IPS DF 4.7 (cell line): ENCODE measurements at regions not wholly inside any gene's neighbourhood (a gene's known extent, or its start where the extent isn't known, plus 50 kb on each side); places are given as distances from the start of the nearest gene placed in this dataset.

ENCODE experiments used
- DNase-seq: peaks from one replicate; pipeline ENCODE4 v3.0.0-alpha.2; 2013; ENCODE audit warnings: low spot score; ENCODE audit errors: extremely low read depth

DNA sequence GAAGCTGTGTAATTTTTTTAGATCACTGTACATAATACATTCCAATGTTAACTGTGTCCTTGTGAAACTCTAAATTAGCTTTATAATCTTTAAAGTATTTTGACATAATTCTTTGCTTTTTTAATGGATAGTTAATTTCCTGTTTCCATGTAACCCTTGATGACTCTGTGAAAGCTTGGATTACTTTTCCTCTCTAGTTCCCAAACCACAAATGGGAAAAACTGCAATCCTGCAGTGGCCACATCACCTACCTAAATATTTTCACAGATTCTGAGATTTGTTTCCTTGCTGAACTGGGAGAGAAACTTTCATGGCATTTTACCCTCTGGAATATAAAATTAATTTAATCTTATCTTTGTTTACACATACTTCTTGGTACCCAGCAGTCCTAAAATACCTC lies 161.6 kb upstream of the CCDC68 start:
- DNase-seq, result no peak

DNA sequence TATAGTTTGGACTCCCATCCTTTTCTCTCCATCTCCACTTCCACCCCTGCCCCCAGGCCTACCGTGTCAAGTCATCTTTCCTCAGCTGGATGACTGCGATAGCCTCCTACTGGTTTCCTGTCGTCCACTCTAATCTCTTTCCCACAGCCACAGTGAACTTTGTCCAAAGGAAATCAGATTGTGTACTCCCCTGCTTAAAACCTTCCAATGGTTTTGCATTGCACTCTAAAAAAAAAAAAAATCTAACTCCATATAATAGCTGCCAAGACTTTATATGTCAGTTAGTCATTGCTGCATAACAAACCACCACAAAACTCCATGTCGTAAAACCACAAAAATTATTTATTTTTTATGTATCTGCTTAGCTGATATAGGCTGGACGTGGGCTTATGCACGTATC lies 160.2 kb upstream of the CCDC68 start:
- DNase-seq, result no peak

DNA sequence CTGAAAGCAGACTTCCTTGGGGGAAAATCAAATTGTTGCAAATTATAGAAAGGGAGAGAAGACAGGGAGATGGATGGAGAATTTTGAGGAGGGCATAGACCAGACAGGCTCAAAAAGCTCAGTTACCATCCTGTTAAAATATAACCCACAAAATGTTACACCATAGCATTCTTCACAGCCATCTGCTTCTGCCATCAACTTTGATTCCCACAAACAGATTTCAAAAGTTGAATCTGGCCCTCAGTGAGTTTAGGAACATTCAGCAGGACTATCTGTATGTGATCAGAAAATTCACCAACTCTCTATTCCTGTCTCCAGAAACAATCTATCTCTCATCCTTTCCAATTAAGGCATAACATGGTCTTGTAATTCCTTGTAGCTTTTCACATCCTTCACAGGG lies 159.8 kb upstream of the CCDC68 start:
- no peak for DNase-seq

DNA sequence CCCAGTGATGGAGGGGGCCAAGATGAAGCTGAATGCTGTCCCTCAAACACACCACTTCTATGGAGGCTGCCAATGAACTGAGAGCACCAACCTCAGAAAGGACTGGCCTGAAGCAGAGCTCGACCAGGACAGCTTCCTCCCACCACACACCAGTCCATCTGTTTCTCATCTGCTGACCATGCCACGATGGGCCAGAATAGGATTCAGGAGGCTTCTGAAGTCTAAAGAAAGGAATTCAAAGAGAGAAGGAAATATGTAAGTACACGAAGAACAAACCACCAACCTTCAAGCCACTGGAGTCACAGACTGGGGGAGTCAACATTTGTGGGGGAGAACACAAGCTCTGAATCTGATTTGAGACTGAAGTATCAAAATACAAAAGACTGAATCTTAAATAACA lies 157.6 kb upstream of the CCDC68 start:
- DNase-seq, result no peak

DNA sequence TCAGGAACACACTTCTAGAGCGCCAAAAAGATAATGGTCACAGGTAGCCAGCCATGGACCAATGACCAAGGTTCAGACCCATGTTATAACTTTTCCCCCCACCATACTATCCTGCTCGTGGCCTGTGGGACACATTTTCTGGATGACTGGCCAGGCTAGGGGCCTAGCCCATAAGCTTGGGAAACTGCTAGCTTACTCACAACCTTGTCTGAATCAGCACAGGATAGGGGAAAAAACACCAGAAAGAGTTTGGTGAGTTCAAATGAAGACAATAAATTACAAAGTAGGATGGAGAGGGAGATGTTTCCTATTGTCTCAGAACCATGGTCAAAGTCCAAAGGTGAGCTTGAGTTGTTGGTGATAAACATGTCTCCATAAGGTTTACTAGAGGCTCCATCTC lies 156.3 kb upstream of the CCDC68 start:
- DNase-seq, result no peak

DNA sequence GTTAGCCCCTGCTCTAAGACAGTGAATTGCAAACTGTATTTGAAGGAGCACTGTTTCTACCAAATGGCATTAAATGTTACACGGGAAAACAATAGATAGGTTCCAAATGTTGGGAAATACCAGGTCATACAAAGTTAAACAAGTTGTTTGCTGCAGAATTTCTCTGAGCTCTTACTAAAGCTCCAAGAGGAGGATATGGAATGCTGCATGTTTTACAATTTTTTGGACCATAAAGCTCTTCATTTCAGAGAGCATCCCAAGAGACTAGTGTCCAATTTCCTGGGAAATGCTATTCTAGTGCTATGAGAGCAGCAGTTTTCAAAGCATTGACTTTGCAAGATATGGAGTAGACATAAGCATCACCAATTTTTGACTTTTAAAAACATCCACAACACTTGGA lies 155.6 kb upstream of the CCDC68 start:
- DNase-seq, result no peak

DNA sequence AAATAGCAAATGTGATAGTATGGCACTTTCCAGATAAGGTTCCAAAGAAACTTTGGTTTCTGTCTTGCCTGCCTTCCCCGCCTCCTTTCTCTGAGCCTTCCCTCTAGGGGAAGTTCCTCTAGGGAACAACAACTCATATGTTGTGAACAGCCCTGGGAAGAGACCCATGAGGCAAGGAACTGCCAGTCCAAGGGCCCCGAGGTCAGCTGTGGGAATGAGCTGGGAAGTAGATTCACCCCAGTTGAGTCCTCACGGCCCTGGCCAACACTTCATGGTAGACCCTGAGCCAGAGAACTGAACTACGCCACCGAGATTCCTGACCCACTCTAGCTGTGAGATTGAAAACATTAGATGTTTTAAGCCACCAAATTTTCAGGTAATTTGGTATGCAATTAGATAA lies 154.5 kb upstream of the CCDC68 start:
- DNase-seq, result no peak

DNA sequence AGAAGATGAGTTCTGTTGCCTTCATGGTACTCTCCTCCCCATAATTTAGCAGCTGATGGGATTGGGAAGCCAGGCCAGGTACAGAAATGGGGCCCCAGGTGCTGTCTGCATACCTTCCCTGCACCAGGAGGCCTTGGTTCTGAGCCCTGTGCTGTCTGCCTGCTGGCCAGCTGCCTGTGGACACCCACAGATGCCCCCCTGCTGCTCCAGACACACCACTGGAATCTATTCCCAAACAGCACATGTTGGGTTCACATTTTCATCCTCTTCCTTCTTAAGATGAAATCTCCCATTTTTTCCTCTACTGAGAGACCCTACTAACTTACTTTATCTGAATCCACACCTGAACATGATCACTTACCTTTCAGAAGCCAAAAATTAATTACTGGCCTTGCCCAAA lies 152.0 kb upstream of the CCDC68 start:
- no peak for DNase-seq

DNA sequence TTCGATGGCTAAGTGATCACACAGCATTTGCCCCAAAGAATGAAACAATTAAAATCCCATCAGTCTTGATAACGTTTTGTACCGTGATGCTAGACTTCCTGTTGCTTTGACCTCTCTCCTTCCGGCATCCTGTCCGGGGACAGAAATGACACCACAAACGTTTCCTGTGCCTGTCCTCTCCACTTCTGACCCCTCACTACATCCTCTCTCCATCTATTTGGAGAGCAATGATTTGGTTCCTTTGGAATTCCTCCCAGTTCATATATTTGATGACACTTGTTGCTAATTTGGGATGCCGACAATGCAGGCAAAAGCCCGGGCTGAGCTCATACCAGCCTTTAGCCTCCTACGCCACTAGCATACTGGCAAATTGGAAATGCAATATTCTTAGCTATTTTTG lies 151.2 kb upstream of the CCDC68 start:
- no peak for DNase-seq

DNA sequence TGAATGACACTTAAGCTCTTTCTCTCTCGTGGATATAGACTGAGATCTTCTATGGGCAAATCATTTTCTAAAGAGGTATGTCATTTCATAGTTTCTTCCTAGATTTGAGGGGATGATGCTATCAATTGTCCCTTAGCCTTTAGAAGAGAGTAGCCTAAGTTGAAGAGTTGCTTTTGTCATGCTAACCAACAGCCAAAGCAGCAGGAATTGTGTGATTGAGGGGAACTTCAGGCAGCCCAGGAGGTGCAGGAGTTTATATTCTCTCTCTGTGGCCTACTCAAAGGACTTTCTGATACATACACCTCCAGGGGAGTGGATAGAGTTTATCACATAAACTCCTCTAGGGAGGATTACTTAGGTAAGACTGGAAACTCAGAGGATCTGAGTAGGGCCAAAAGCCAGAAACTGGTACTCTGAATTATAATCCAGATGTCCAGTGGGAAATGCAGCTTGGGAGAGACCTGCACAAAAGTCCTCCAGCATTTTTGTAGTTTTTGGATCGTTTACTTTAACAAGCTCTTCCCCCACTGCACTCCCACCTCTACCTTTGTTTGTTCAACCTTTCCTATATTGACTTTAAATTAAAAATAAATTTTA lies 150.7 kb upstream of the CCDC68 start:
- no peak for DNase-seq

DNA sequence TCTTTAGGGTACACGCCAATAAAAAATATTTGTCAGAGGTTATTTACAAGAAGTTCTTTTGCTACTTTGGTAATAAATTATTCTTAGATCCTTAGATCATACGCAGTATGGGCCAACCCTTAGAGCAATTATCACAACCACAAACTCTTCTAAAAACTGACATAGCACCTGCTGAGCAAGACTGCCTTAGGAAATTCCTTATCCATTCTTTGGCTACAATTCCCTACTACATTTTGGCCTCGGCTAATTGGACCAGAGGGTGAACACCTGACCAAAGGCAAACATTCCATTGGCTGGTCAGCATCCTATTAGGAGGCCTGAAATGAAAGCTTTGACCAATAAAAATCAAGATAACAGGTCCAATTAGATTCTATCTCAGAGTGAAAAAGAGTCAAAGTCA lies 147.6 kb upstream of the CCDC68 start:
- DNase-seq, result no peak

DNA sequence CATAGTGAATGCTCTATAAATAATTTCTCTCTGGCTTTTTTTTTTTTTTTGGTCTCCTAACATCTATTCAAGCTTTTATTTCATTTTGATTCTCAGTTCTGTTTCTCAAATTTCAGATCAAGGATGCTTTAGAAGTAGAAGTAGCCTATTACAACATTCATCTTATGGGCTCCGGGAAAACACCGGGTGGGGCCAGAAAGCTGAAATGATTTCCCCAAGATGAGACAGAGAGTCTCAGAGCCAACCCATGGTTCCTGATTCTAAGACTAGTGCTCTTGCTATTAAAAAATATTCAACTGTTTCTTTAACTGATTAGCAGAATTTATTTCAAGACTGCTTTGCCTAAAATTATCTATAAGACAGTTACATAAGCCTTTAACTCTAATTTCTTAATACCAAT lies 147.2 kb upstream of the CCDC68 start:
- DNase-seq, result no peak

DNA sequence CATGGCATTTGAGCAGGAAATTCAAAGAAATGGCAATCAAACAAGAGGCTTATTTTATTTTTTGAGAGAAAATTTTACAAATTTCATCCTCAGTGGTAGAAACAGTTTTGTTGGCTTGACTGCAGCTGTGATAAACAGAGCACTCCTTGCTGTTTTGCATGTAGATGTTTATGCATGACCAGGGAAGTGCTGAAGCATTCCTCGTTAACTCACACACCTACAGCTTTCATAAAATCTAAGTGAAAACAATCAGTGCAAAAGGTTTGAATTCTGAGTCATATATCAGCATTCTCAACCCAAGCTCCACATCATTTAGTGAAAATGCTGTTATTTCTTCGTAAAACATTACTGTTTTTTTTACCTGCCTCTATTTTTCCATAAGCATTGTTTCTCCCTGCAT lies 146.6 kb upstream of the CCDC68 start:
- no peak for DNase-seq

DNA sequence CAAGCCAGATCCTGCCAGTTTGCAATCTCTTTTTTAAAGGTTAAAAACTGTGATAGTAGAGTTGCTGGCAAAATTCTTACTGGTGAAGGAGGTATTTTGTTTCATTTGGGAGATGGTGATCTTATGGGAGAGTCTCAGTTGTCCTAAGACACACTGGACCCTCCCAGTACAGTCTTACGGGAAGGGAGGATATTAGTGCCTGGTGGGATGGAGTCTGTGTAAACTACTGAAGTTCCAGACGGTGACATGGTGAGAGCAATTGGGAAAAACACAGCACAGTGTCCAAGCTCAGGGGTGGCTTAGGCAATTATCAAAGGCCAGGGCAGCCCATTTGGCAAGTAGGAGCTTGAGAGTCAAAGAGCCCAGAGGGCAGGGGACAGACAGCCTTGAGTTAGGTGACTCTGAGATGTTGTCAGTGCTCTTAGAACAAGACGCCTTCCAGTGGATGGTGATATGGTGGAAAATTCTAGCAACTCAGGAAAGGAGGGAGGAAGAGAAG lies 143.7 kb upstream of the CCDC68 start:
- DNase-seq, result no peak

DNA sequence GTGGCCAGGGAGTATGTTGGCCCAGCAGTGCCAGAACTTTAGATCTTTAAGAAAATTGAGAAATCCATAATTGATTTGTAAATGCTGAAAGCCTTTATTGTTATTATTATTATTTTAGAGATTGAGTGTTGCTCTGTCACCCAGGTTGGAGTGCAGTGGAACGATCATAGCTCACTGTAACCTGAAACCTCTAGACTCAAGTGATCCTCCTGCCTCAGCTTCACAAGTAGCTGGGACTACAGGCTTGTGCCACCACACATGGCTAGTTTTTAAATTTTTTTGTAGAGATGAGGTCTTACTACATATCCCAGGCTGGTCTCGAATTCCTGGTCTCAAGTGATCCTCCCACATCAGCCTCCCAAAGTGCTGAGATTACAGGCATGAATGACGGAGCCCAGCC lies 143.2 kb upstream of the CCDC68 start:
- no peak for DNase-seq

DNA sequence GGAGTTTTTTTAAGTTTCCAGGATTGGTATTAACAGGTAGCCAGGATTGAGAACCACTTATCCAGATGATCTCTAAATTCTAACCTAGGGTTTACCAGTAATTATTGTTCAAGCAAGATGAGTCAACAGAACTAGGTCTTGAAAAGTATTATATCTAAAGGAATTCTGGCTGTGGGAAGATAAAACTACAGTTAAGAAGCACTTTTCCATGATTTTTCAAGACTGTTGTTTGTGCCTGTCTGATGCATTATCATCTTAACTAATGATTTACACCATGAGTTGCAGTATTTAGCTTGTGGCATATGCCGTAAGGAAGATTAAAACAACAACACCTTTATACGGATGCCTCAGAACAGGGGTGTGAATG lies 142.2 kb upstream of the CCDC68 start:
- no peak for DNase-seq

DNA sequence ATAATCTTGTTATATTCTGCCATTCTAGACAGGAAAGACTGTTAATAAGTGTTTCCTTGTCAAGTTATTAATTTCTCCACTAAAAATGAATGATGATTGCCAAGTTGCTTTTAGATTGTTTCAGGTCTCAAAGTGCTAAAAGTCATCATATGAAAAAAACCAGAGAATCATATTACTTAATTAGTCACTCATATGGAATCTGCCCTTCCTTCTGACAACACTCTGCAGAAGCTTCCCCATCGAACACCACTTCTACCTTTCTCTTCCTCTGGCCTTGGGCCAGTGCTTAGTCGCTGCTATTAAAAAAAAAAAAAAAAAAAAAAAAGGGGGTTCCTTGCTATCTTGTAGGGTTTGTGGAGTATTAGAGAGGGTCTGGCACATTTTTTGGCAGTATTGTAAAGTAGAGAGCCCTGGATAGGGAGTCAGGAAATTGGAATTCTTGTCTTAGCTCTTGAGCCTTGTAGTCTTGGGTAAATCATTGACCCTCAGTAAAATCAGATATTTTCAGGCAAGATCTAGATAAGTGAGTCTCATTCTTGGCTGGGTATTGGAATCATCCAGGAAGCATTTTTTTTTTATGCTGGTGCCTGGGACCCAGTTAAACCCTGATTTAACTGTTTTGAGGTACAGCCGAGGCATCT lies 141.7 kb upstream of the CCDC68 start:
- DNase-seq, result no peak

DNA sequence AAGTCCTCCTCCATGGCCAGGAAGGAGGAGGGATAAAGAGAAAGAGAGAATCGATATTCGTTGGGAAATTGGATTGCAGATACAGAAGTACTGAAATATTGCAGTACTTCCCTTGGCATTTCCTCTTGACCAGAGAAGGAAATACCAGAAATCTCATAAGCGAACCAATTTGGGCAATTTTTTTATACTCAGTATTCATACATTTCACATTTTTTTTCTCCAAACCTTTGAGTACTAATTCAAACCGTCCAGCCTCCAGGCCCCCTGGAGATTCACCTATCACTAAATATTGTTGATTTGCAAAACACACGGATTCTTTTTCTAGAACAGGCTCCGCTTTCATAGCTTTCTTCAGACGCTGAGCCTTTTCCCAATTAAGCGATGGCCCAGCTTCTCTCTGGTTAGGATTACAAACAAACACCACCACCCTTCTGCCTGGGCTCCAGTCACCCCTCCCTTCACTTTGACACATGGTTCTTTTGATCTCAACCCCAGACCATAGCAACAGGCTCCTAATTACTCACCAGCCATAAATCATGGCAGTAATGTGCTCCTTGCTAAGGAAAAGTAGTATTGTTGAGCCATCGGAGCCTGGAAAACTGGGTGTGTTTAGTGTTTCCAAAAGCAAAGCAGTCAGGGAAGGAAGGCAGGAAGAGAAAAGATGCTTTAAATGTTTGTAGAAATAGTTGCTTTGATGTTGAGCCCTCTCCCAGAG lies 138.4 kb upstream of the CCDC68 start:
- no peak for DNase-seq

DNA sequence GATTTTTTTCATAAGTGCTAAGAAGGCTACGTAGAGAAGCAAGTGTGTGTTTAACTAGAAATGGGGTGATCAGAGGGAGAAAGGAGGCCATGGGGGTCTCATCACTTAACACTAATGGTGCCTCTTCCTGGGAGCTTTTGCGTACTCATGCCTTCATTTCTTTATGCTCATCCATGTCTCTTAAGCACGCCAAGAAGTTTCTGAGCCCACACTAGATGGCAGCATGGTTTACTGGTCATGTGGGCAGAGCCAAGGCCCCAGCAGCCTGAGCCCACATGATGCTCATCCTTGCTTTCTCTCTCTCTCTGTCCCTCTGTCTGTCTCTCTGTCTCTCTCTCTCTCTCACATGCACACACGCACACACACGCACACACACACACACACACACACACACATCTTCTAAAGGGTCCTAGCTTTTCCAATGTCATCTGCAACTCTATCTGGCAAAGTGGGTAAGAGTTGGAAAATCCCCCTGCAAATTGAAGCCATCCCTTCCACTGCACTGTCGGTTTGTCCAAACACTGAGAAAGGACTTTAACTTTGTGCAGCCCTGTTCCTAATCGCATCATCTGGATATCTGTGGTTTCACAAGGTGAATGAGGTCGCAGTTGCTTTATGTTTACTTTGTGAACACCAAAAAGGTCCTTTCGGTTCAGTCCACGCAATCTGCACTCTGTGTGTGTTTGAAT lies 137.1 kb upstream of the CCDC68 start:
- peak; percentile 25 for DNase-seq

DNA sequence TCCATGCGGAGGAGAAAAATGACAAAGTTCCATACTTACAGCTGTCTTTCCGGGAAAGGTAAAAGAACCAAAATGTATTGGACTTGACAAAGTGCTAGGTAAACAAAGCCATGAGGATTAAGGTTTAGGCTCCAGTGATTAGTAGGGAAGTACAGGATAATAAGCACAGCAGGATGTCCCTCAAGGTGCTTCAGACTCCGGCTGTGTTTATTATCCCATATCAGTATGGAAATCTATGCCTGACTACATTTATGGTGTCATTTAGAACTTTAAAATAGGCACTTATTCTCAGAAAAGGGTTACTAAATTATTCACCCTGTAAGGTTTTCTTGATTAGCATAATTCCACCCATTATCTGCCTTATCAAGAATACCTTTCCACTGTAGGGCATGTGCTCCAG lies 136.3 kb upstream of the CCDC68 start:
- DNase-seq, result no peak

DNA sequence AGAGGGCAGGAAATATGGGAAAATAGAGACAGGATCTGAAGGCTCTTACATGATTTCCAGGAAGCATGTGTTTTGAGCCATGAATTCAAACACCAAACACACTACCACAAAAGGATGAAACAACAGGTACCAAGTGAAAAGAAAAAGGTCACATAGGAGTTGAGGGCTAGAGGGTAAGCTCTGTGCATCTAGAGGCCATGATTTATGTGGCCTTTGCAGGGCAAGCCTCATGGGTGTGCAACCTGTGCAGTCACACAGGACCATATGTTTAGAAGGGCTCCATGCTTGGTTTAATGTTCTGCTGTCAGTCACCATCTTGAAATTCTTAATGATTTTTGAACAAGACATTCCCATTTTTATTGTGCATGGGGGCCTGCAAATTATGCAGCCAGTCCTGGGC lies 134.5 kb upstream of the CCDC68 start:
- DNase-seq, result no peak

DNA sequence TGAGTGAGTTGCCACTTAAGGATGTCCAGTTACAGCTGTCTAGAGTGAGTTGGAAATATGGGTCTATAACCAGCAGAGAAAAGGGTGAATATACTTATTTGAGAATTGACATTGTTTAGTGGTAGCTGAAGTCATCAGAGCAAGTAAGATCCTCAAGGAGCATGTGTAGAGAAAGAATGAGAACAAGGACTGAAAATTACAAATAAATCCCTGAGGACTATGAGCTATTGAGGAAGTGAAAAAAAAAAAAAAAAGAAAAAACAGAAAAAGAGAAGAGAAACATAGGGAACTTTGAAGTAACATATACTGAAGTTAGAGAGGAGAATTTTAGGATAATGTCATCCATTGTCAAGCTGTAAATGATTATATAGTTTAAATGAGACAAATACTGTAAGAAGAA lies 134.0 kb upstream of the CCDC68 start:
- no peak for DNase-seq
